ENCODE measurements at regions not wholly inside any gene's neighbourhood (a gene's known extent, or its start where the extent isn't known, plus 50 kb on each side); places are given as distances from the start of the nearest gene placed in this dataset.

DNA sequence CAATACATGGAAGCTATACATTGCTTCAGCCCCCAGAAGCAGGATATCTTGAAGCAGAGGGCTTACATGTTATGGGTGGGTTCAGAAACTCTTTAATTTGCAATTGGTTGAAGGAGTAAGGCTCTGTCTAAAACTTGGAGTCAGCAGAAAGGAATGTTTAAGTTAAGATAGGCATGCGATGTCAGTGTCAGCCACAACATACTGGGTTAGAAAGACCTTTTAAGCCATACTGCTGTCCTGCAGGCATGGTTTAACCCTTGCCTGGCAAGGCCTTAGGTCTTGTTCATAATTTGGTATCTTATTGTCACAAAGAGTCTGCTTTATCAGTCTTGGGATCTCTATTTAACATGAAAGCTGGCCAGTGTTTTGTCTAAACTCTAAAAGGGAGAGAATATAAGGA is 1619.6 kb upstream of the WWC1 start:
- Histone ChIP-seq H3K4me2 (ENCODE audit: low read length) (no peak overlapping the region), H3K36me3 (ENCODE audit: insufficient read depth, low read length) (no peaks in the 10 kb centered on the region), H2AFZ (ENCODE audit: low read depth, low read length) (no peak overlapping the region), H3K9me2 (ENCODE audit: insufficient read depth, low read length) (no peaks in the 10 kb centered on the region), H3K79me2 (replicated peaks; ENCODE audit: insufficient read depth, low read length) (no peaks in the 10 kb centered on the region), H3F3A (ENCODE audit: insufficient read depth, low read length, poor library complexity, severe bottlenecking) (no peaks in the 10 kb centered on the region), H3K27ac (ENCODE audit: low read length) (no peak overlapping the region), H4K20me1 (ENCODE audit: insufficient read depth) (no peaks in the 10 kb centered on the region), H3K9ac (ENCODE audit: low read length) (no peak overlapping the region), H3K27me3 (ENCODE audit: insufficient read depth, low read depth, low read length) (no peaks in the 10 kb centered on the region), H3K9me3 (ENCODE audit: low read length) (no peaks in the 10 kb centered on the region), H3K4me3 (ENCODE audit: low read length) (no peak overlapping the region)
- TF ChIP-seq, protein P1, sequence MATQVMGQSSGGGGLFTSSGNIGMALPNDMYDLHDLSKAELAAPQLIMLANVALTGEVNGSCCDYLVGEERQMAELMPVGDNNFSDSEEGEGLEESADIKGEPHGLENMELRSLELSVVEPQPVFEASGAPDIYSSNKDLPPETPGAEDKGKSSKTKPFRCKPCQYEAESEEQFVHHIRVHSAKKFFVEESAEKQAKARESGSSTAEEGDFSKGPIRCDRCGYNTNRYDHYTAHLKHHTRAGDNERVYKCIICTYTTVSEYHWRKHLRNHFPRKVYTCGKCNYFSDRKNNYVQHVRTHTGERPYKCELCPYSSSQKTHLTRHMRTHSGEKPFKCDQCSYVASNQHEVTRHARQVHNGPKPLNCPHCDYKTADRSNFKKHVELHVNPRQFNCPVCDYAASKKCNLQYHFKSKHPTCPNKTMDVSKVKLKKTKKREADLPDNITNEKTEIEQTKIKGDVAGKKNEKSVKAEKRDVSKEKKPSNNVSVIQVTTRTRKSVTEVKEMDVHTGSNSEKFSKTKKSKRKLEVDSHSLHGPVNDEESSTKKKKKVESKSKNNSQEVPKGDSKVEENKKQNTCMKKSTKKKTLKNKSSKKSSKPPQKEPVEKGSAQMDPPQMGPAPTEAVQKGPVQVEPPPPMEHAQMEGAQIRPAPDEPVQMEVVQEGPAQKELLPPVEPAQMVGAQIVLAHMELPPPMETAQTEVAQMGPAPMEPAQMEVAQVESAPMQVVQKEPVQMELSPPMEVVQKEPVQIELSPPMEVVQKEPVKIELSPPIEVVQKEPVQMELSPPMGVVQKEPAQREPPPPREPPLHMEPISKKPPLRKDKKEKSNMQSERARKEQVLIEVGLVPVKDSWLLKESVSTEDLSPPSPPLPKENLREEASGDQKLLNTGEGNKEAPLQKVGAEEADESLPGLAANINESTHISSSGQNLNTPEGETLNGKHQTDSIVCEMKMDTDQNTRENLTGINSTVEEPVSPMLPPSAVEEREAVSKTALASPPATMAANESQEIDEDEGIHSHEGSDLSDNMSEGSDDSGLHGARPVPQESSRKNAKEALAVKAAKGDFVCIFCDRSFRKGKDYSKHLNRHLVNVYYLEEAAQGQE (IDR thresholded peaks at IDR 0.05; ENCODE audit: borderline replicate concordance) = no peak
- TF ChIP-seq TAF1 (IDR thresholded peaks at IDR 0.05; ENCODE audit: low read depth) (no peak), POLR2AphosphoS5 (IDR thresholded peaks at IDR 0.05) (no peak), EZH2 (IDR thresholded peaks at IDR 0.05; ENCODE audit: borderline replicate concordance, insufficient read depth, low read length, poor library complexity, severe bottlenecking) (no peak), MXI1 (conservative IDR thresholded peaks at IDR 0.05; ENCODE audit: poor library complexity, severe bottlenecking) (no peak), RAD21 (conservative IDR thresholded peaks at IDR 0.05) (no peak), EP300 (conservative IDR thresholded peaks at IDR 0.05; ENCODE audit: poor library complexity, severe bottlenecking) (no peak), SMC3 (conservative IDR thresholded peaks at IDR 0.05; ENCODE audit: poor library complexity) (no peak)
- TF ChIP-seq, protein P2, sequence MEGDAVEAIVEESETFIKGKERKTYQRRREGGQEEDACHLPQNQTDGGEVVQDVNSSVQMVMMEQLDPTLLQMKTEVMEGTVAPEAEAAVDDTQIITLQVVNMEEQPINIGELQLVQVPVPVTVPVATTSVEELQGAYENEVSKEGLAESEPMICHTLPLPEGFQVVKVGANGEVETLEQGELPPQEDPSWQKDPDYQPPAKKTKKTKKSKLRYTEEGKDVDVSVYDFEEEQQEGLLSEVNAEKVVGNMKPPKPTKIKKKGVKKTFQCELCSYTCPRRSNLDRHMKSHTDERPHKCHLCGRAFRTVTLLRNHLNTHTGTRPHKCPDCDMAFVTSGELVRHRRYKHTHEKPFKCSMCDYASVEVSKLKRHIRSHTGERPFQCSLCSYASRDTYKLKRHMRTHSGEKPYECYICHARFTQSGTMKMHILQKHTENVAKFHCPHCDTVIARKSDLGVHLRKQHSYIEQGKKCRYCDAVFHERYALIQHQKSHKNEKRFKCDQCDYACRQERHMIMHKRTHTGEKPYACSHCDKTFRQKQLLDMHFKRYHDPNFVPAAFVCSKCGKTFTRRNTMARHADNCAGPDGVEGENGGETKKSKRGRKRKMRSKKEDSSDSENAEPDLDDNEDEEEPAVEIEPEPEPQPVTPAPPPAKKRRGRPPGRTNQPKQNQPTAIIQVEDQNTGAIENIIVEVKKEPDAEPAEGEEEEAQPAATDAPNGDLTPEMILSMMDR (IDR thresholded peaks at IDR 0.05; ENCODE audit: poor library complexity, severe bottlenecking) = no peak

DNA sequence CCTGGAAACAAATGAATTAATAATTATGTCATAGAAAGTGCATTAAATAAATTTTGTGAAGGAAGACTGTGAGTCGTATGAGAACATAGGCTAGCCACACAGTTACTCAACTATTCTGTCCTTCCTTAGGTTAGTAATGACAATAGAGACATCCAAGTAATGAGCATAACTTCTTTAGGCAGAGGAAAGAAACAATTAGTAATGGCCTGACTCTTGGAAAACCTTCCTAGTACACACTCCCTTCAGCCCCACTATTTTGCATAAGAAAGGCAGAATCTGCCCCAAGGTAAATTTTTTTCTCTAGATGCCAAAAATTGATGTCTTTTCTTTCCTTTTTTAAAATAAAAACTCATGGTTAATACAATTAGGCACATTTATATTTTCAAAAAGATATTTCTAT is 1619.0 kb upstream of the WWC1 start:
- H3K36me3 ChIP-seq (ENCODE audit: insufficient read depth, low read length) = no peaks in the 10 kb centered on the region
- H3K9me2 ChIP-seq (ENCODE audit: insufficient read depth, low read length) = no peaks in the 10 kb centered on the region
- no peaks in the 10 kb centered on the region for H3F3A ChIP-seq (ENCODE audit: insufficient read depth, low read length, poor library complexity, severe bottlenecking)
- no peaks in the 10 kb centered on the region for H3K27me3 ChIP-seq (ENCODE audit: insufficient read depth, low read depth, low read length)
- no peaks in the 10 kb centered on the region for H4K20me1 ChIP-seq (ENCODE audit: insufficient read depth)
- TF ChIP-seq EZH2 (IDR thresholded peaks at IDR 0.05; ENCODE audit: borderline replicate concordance, insufficient read depth, low read length, poor library complexity, severe bottlenecking) = no peak
- TF ChIP-seq, protein P2 (IDR thresholded peaks at IDR 0.05; ENCODE audit: poor library complexity, severe bottlenecking) = no peak
- TF ChIP-seq POLR2AphosphoS5 (IDR thresholded peaks at IDR 0.05) = no peak
- TF ChIP-seq MXI1 (conservative IDR thresholded peaks at IDR 0.05; ENCODE audit: poor library complexity, severe bottlenecking) = no peak
- TF ChIP-seq SMC3 (conservative IDR thresholded peaks at IDR 0.05; ENCODE audit: poor library complexity) = no peak
- no peak for TF ChIP-seq TAF1 (IDR thresholded peaks at IDR 0.05; ENCODE audit: low read depth)
- TF ChIP-seq, protein P1 (IDR thresholded peaks at IDR 0.05; ENCODE audit: borderline replicate concordance) = no peak
- TF ChIP-seq RAD21 (conservative IDR thresholded peaks at IDR 0.05) = no peak
- no peak for TF ChIP-seq EP300 (conservative IDR thresholded peaks at IDR 0.05; ENCODE audit: poor library complexity, severe bottlenecking)
- no peaks in the 10 kb centered on the region for H3K9me3 ChIP-seq (ENCODE audit: low read length)
- H3K4me2 ChIP-seq (ENCODE audit: low read length) = no peak overlapping the region
- H3K79me2 ChIP-seq (replicated peaks; ENCODE audit: insufficient read depth, low read length) = no peaks in the 10 kb centered on the region
- no peak overlapping the region for H3K4me3 ChIP-seq (ENCODE audit: low read length)
- H2AFZ ChIP-seq (ENCODE audit: low read depth, low read length) = no peak overlapping the region
- no peak overlapping the region for H3K9ac ChIP-seq (ENCODE audit: low read length)
- no peak overlapping the region for H3K27ac ChIP-seq (ENCODE audit: low read length)
